Endothelial cell of umbilical vein (primary cell): ENCODE measurements at regions not wholly inside any gene's neighbourhood (a gene's known extent, or its start where the extent isn't known, plus 50 kb on each side); places are given as distances from the start of the nearest gene placed in this dataset.

ENCODE experiments used
- BruUV-seq: library from RNA; stranded (reverse); fragments of 400-500 nt; replicated peaks from 2 replicates; lab custom pipeline; 2021; lab: Mats Ljungman, UMichigan
- CTCF ChIA-PET: fragments of 300-600, 350-600 bp; sonication (Branson Sonifier 250); formaldehyde crosslinking; loops from one replicate; lab custom pipeline; 2021; ENCODE audit warnings: antibody characterized with exemption, inconsistent platforms; lab: Charles Lee
- POLR2A ChIA-PET: fragments of 300-600, 350-600 bp; sonication (Branson Sonifier 250); formaldehyde crosslinking; loops from one replicate; lab custom pipeline; 2021; ENCODE audit warnings: antibody characterized with exemption, inconsistent platforms; lab: Charles Lee
- DNase-seq: peaks from one replicate; pipeline ENCODE4 v3.0.0-alpha.2; 2011; ENCODE audit warnings: low read depth, low spot score
- FAIRE-seq: peaks from 2 replicates; lab custom pipeline; 2011; peaks lifted over from hg19 to GRCh38; lab: Jason Lieb, UNC
- H2AFZ ChIP-seq: 2 replicates; pipeline ENCODE4 v1.6.0; 2012; ENCODE audit warnings: low read depth, low read length, control low read depth, inconsistent platforms
- H3K27ac ChIP-seq: 2 replicates; pipeline ENCODE4 v1.5.1; 2011; ENCODE audit warnings: low read depth, mild to moderate bottlenecking, control low read depth, low read length, moderate library complexity; ENCODE audit not compliant: insufficient read depth
- H3K27me3 ChIP-seq, 2 experiments: 2 replicates each; pipeline versions ENCODE4 v1.6.0 to v1.6.1; 2011; ENCODE audit warnings: low read length in 2 of 2, mixed read lengths in 1 of 2; ENCODE audit not compliant: control insufficient read depth in 2 of 2, insufficient read depth in 2 of 2
- H3K36me3 ChIP-seq, 2 experiments: 2 replicates in 1 of 2; 3 replicates in 1 of 2; pipeline ENCODE4 v1.5.1; 2011; ENCODE audit warnings: low read length in 2 of 2, mild to moderate bottlenecking in 1 of 2, moderate library complexity in 1 of 2; ENCODE audit not compliant: control insufficient read depth in 2 of 2, insufficient read depth in 2 of 2; ENCODE audit errors: extremely low read depth in 1 of 2
- H3K4me1 ChIP-seq: 3 replicates; pipeline ENCODE4 v1.5.1; 2011; ENCODE audit warnings: mild to moderate bottlenecking, low read length; ENCODE audit not compliant: control insufficient read depth, insufficient read depth; ENCODE audit errors: extremely low read depth
- H3K4me2 ChIP-seq: 2 replicates; pipeline ENCODE4 v1.6.1; 2011; ENCODE audit warnings: low read length, control low read depth, mixed read lengths; ENCODE audit not compliant: insufficient read depth
- H3K4me3 ChIP-seq, 3 experiments: fragments of 200-600 bp in 1 of 3; sonication (generic), shearing (Covaris generic) in 1 of 3; replicated peaks in 1 of 3; 2 replicates each; pipeline ENCODE4 v1.5.1; 2011 to 2016; ENCODE audit warnings: control low read depth in 3 of 3, low read length in 3 of 3, mild to moderate bottlenecking in 2 of 3, inconsistent platforms in 1 of 3, low read depth in 1 of 3, moderate library complexity in 1 of 3; ENCODE audit not compliant: insufficient read depth in 1 of 3
- H3K79me2 ChIP-seq: 2 replicates; pipeline ENCODE4 v1.6.0; 2012; ENCODE audit warnings: low read length, inconsistent platforms; ENCODE audit not compliant: control insufficient read depth, insufficient read depth
- H3K9ac ChIP-seq: replicated peaks from 2 replicates; pipeline ENCODE3; 2011; ENCODE audit warnings: low read length, control low read depth; ENCODE audit not compliant: insufficient read depth; ENCODE audit errors: extremely low read depth
- H3K9me1 ChIP-seq: replicated peaks from 3 replicates; pipeline ENCODE4 v1.6.0; 2011; ENCODE audit warnings: mild to moderate bottlenecking, low read length; ENCODE audit not compliant: control insufficient read depth, insufficient read depth; ENCODE audit errors: extremely low read depth
- H3K9me3 ChIP-seq: replicated peaks from 2 replicates; pipeline ENCODE4 v1.5.1; 2012; ENCODE audit warnings: low read length, inconsistent platforms; ENCODE audit not compliant: control insufficient read depth, insufficient read depth
- H4K20me1 ChIP-seq: replicated peaks from 2 replicates; pipeline ENCODE3; 2011; ENCODE audit warnings: mild to moderate bottlenecking, low read length; ENCODE audit not compliant: control insufficient read depth, insufficient read depth; ENCODE audit errors: extremely low read depth
- EZH2 ChIP-seq: IDR thresholded peaks from 2 replicates; pipeline ENCODE4 v1.6.1; 2012; ENCODE audit warnings: borderline replicate concordance, low read depth, mild to moderate bottlenecking, moderate library complexity, low read length, inconsistent platforms; ENCODE audit not compliant: severe bottlenecking
- FOS ChIP-seq: IDR thresholded peaks from 2 replicates; pipeline ENCODE4 v1.6.1; 2011; ENCODE audit warnings: mild to moderate bottlenecking, low read length, moderate library complexity, borderline replicate concordance; ENCODE audit not compliant: insufficient read depth
- GATA2 ChIP-seq: IDR thresholded peaks from 2 replicates; pipeline ENCODE4 v1.7.0; 2011; ENCODE audit warnings: low read depth, mild to moderate bottlenecking, moderate library complexity, mixed read lengths, low read length; ENCODE audit not compliant: insufficient read length, insufficient read depth
- JUN ChIP-seq: IDR thresholded peaks from 2 replicates; pipeline ENCODE4 v1.6.1; 2011; ENCODE audit warnings: borderline replicate concordance, low read depth; ENCODE audit not compliant: insufficient read length, insufficient read depth
- MYC ChIP-seq: IDR thresholded peaks from one replicate; pipeline ENCODE4 v1.6.1; 2011; ENCODE audit warnings: mild to moderate bottlenecking, low read depth, low read length
- POLR2A ChIP-seq: IDR thresholded peaks from 2 replicates; pipeline ENCODE4 v1.6.1; 2012; ENCODE audit warnings: low read depth, mild to moderate bottlenecking, control low read depth, low read length
- POLR2AphosphoS5 ChIP-seq: IDR thresholded peaks from 2 replicates; pipeline ENCODE4 v1.6.1; 2012; ENCODE audit warnings: low read depth, mild to moderate bottlenecking, control low read depth, low read length, moderate library complexity; ENCODE audit not compliant: insufficient read depth
- dilution Hi-C: fragments of 300-500 bp; cut with MboI; formaldehyde crosslinking; loops from one replicate; pipeline ENCODE4 v1.15.0; 2019; ENCODE audit warnings: low sequenced_read_pairs; ENCODE audit not compliant: extremely low pct_ligation_motif_present
- intact Hi-C: fragments of 100-400 bp; cut with micrococcal nuclease; formaldehyde crosslinking; loops from one replicate; pipeline ENCODE4 v1.10.0; 2022
- TF ChIP-seq, protein P1 (sequence below), 2 donors: IDR thresholded peaks; 1 replicate in 1 of 2; 2 replicates in 1 of 2; pipeline ENCODE4 v1.5.1; 2011; ENCODE audit warnings: low read length in 2 of 2, mild to moderate bottlenecking in 2 of 2, moderate library complexity in 2 of 2, control low read depth in 1 of 2, inconsistent platforms in 1 of 2, low read depth in 1 of 2; ENCODE audit not compliant: insufficient read depth in 1 of 2; ENCODE audit errors: extremely low read depth in 1 of 2
- TF ChIP-seq, protein P2 (sequence below): IDR thresholded peaks from 2 replicates; pipeline ENCODE4 v1.6.1; 2011; ENCODE audit not compliant: insufficient read depth, insufficient read length

DNA sequence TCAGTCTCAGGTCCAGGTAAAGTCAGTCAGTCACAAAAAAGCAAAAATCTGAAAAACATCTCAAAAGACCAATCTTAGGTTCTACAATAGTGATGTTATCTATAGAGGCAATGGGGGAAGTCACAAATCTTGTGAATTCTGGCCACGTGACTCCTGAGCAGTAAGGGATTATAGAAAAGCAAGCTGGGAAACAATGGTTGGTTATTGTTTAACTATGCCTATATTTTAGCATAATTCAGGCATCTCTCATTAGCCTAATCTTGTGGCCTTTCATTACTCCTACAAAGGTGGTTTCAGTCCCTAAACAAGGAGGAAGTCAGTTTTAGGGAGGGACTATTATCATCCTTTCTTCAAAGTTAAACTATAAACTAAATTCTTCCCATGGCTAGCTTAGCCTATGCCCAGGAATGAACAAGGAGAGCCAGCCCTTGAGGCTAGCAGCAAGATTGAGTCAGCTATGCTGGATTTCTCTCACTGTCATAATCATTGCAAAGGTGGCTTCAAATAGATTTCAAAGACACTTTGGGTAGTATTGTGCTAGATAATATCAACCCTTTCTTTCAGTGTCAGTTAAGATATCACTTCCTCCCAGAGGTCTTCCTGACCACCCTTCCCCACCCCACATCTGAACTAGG is 56.4 kb upstream of the ITGA6 start:
- dilution Hi-C loops, result no loop called here
- DNase-seq (no peak), FAIRE-seq (no peak)
- H3K4me1 ChIP-seq, result peaks cover 5% of the 10 kb centered on the region
- H3K9me1 ChIP-seq, result no peaks in the 10 kb centered on the region
- no peaks in the 10 kb centered on the region for H3K27me3 ChIP-seq
- intact Hi-C loops, result no loop called here
- no peaks in the 10 kb centered on the region for H4K20me1 ChIP-seq
- no peak overlapping the region for H3K27ac ChIP-seq
- no TSS peak for BruUV-seq
- no peaks in the 10 kb centered on the region for H3K79me2 ChIP-seq
- no peak for TF ChIP-seq EZH2
- TF ChIP-seq, protein P1, sequence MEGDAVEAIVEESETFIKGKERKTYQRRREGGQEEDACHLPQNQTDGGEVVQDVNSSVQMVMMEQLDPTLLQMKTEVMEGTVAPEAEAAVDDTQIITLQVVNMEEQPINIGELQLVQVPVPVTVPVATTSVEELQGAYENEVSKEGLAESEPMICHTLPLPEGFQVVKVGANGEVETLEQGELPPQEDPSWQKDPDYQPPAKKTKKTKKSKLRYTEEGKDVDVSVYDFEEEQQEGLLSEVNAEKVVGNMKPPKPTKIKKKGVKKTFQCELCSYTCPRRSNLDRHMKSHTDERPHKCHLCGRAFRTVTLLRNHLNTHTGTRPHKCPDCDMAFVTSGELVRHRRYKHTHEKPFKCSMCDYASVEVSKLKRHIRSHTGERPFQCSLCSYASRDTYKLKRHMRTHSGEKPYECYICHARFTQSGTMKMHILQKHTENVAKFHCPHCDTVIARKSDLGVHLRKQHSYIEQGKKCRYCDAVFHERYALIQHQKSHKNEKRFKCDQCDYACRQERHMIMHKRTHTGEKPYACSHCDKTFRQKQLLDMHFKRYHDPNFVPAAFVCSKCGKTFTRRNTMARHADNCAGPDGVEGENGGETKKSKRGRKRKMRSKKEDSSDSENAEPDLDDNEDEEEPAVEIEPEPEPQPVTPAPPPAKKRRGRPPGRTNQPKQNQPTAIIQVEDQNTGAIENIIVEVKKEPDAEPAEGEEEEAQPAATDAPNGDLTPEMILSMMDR (IDR thresholded peaks at IDR 0.05; ENCODE audit: extremely low read depth in 1 of 2, insufficient read depth in 1 of 2, low read depth in 1 of 2, low read length in 2 of 2), result no peak
- no peak for TF ChIP-seq JUN
- TF ChIP-seq GATA2, result no peak
- TF ChIP-seq MYC, result no peak
- TF ChIP-seq, protein P2, sequence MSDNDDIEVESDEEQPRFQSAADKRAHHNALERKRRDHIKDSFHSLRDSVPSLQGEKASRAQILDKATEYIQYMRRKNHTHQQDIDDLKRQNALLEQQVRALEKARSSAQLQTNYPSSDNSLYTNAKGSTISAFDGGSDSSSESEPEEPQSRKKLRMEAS, result no peak
- no peak for TF ChIP-seq POLR2A
- TF ChIP-seq POLR2AphosphoS5, result no peak
- TF ChIP-seq FOS, result no peak
- no peaks in the 10 kb centered on the region for H3K36me3 ChIP-seq
- no peak overlapping the region for H3K4me3 ChIP-seq
- ChIA-PET CTCF (no interaction called here), POLR2A (no interaction called here)
- no peaks in the 10 kb centered on the region for H3K9me3 ChIP-seq
- H2AFZ ChIP-seq, result no peak overlapping the region
- no peak overlapping the region for H3K4me2 ChIP-seq
- no peak overlapping the region for H3K9ac ChIP-seq
